ENCODE measurements at regions not wholly inside any gene's neighbourhood (a gene's known extent, or its start where the extent isn't known, plus 50 kb on each side); places are given as distances from the start of the nearest gene placed in this dataset.

- no peaks in the 10 kb centered on the region for H3K9me3 Mint-ChIP-seq
- Histone ChIP-seq H3K27me3 (ENCODE audit: control insufficient read depth in 2 of 2, insufficient read depth in 2 of 2, low read length in 2 of 2) (no peaks in the 10 kb centered on the region), H3K9me3 (ENCODE audit: control insufficient read depth in 2 of 3, low read length in 3 of 3) (no peaks in the 10 kb centered on the region), H3K27ac (ENCODE audit: low read depth, low read length) (no peak overlapping the region), H3K4me3 (ENCODE audit: low read length) (no peak overlapping the region), H3K36me3 (ENCODE audit: control insufficient read depth in 2 of 3, insufficient read depth in 3 of 3, low read length in 3 of 3) (no peaks in the 10 kb centered on the region), H3K4me1 (ENCODE audit: control insufficient read depth in 2 of 2, insufficient read depth in 2 of 2, low read length in 2 of 2) (no peaks in the 10 kb centered on the region)
- peaks cover 0 to 2% (median 0%) of the 10 kb centered on the region in 7 donors for H3K4me1 Mint-ChIP-seq
- H3K27ac Mint-ChIP-seq: no peak overlapping the region
- no peaks in the 10 kb centered on the region for H3K36me3 Mint-ChIP-seq
- ATAC-seq (no peak), DNase-seq (no peak)
- ChIA-PET CTCF (no interaction called here), POLR2A (no interaction called here)
- intact Hi-C loops (cut with micrococcal nuclease): no loop called here
- peaks cover 0 to 10% (median 0%) of the 10 kb centered on the region in 5 donors for H3K27me3 Mint-ChIP-seq
- H3K4me3 Mint-ChIP-seq: no peak overlapping the region
Observed at GRCh38 chr12:131251336-131252101, 297.8 kb downstream of the ADGRD1 start.

- no peaks in the 10 kb centered on the region for H3K9me3 ChIP-seq (ENCODE audit: control insufficient read depth in 2 of 3, low read length in 3 of 3)
- H3K27me3 Mint-ChIP-seq: peaks cover 0 to 12% (median 0%) of the 10 kb centered on the region in 5 donors
- no peaks in the 10 kb centered on the region for H3K36me3 Mint-ChIP-seq
- intact Hi-C loops (cut with micrococcal nuclease): no loop called here
- H3K36me3 ChIP-seq (ENCODE audit: control insufficient read depth in 2 of 3, insufficient read depth in 3 of 3, low read length in 3 of 3): no peaks in the 10 kb centered on the region
- H3K4me1 ChIP-seq (ENCODE audit: control insufficient read depth in 2 of 2, insufficient read depth in 2 of 2, low read length in 2 of 2): no peaks in the 10 kb centered on the region
- H3K9me3 Mint-ChIP-seq: no peaks in the 10 kb centered on the region
- H3K27me3 ChIP-seq (ENCODE audit: control insufficient read depth in 2 of 2, insufficient read depth in 2 of 2, low read length in 2 of 2): no peaks in the 10 kb centered on the region
- no peak overlapping the region for H3K27ac Mint-ChIP-seq
- ATAC-seq (no peak), DNase-seq (no peak)
- H3K4me3 ChIP-seq (ENCODE audit: low read length): no peak overlapping the region
- ChIA-PET CTCF (no interaction called here), POLR2A (no interaction called here)
- H3K4me1 Mint-ChIP-seq: peaks cover 0 to 2% (median 0%) of the 10 kb centered on the region in 7 donors
- no peak overlapping the region for H3K27ac ChIP-seq (ENCODE audit: low read depth, low read length)
- H3K4me3 Mint-ChIP-seq: no peak overlapping the region
Observed at GRCh38 chr12:131253376-131254026, 299.8 kb downstream of the ADGRD1 start.

- no peaks in the 10 kb centered on the region for H3K9me3 ChIP-seq (ENCODE audit: control insufficient read depth in 2 of 3, low read length in 3 of 3)
- CTCF ChIA-PET: no interaction called here
- no peaks in the 10 kb centered on the region for H3K27me3 ChIP-seq (ENCODE audit: control insufficient read depth in 2 of 2, insufficient read depth in 2 of 2, low read length in 2 of 2)
- intact Hi-C loops (cut with micrococcal nuclease): no loop called here
- H3K36me3 ChIP-seq (ENCODE audit: control insufficient read depth in 2 of 3, insufficient read depth in 3 of 3, low read length in 3 of 3): no peaks in the 10 kb centered on the region
- peaks cover 0 to 12% (median 0%) of the 10 kb centered on the region in 5 donors for H3K27me3 Mint-ChIP-seq
- no peak overlapping the region for H3K4me3 ChIP-seq (ENCODE audit: low read length)
- DNase-seq (no peak), ATAC-seq (no peak)
- peak overlapping the region in 1 of 9 donors; percentile 3 for H3K27ac Mint-ChIP-seq
- H3K4me3 Mint-ChIP-seq: no peak overlapping the region
- POLR2A ChIA-PET: no interaction called here
- no peak overlapping the region for H3K27ac ChIP-seq (ENCODE audit: low read depth, low read length)
- no peaks in the 10 kb centered on the region for H3K36me3 Mint-ChIP-seq
- no peaks in the 10 kb centered on the region for H3K4me1 ChIP-seq (ENCODE audit: control insufficient read depth in 2 of 2, insufficient read depth in 2 of 2, low read length in 2 of 2)
- no peaks in the 10 kb centered on the region for H3K4me1 Mint-ChIP-seq
- peaks cover 0 to 8% (median 0%) of the 10 kb centered on the region in 11 donors for H3K9me3 Mint-ChIP-seq
Observed at GRCh38 chr12:131254374-131254773, 300.7 kb downstream of the ADGRD1 start.

GRCh38 chr12:131258398-131258797, 304.7 kb downstream of the ADGRD1 start:
- H3K36me3 Mint-ChIP-seq: no peaks in the 10 kb centered on the region
- intact Hi-C loops (cut with micrococcal nuclease): no loop called here
- DNase-seq: no peak

GRCh38 chr12:131260251-131260905, 306.7 kb downstream of the ADGRD1 start:
- Histone ChIP-seq H3K27ac (ENCODE audit: low read depth, low read length) (no peak overlapping the region), H3K4me3 (ENCODE audit: low read length) (no peak overlapping the region), H3K9me3 (ENCODE audit: control insufficient read depth in 2 of 3, low read length in 3 of 3) (no peaks in the 10 kb centered on the region), H3K4me1 (ENCODE audit: control insufficient read depth in 2 of 2, insufficient read depth in 2 of 2, low read length in 2 of 2) (no peaks in the 10 kb centered on the region), H3K36me3 (ENCODE audit: control insufficient read depth in 2 of 3, insufficient read depth in 3 of 3, low read length in 3 of 3) (no peaks in the 10 kb centered on the region), H3K27me3 (ENCODE audit: control insufficient read depth in 2 of 2, insufficient read depth in 2 of 2, low read length in 2 of 2) (no peaks in the 10 kb centered on the region)
- Mint-ChIP-seq H3K4me3 (no peak overlapping the region), H3K27me3 (peaks cover 0 to 12% (median 0%) of the 10 kb centered on the region in 5 donors), H3K9me3 (peaks cover 0 to 8% (median 0%) of the 10 kb centered on the region in 11 donors), H3K4me1 (no peaks in the 10 kb centered on the region), H3K36me3 (no peaks in the 10 kb centered on the region), H3K27ac (no peak overlapping the region)
- no peak for DNase-seq
- ATAC-seq: no peak
- POLR2A ChIA-PET: no interaction called here
- CTCF ChIA-PET: no interaction called here
- intact Hi-C loops (cut with micrococcal nuclease): no loop called here

More at GRCh38 chr12:131258398-131258797, 304.7 kb downstream of the ADGRD1 start:
- ATAC-seq: no peak
- Mint-ChIP-seq H3K4me1 (no peaks in the 10 kb centered on the region), H3K27me3 (peaks cover 0 to 12% (median 0%) of the 10 kb centered on the region in 5 donors), H3K9me3 (peaks cover 0 to 8% (median 0%) of the 10 kb centered on the region in 11 donors), H3K27ac (no peak overlapping the region), H3K4me3 (no peak overlapping the region)
- no peaks in the 10 kb centered on the region for H3K4me1 ChIP-seq (ENCODE audit: control insufficient read depth in 2 of 2, insufficient read depth in 2 of 2, low read length in 2 of 2)
- no peak overlapping the region for H3K27ac ChIP-seq (ENCODE audit: low read depth, low read length)
- no peaks in the 10 kb centered on the region for H3K9me3 ChIP-seq (ENCODE audit: control insufficient read depth in 2 of 3, low read length in 3 of 3)
- no peaks in the 10 kb centered on the region for H3K27me3 ChIP-seq (ENCODE audit: control insufficient read depth in 2 of 2, insufficient read depth in 2 of 2, low read length in 2 of 2)
- ChIA-PET CTCF (no interaction called here), POLR2A (no interaction called here)
- H3K36me3 ChIP-seq (ENCODE audit: control insufficient read depth in 2 of 3, insufficient read depth in 3 of 3, low read length in 3 of 3): no peaks in the 10 kb centered on the region
- H3K4me3 ChIP-seq (ENCODE audit: low read length): no peak overlapping the region

GRCh38 chr12:131260954-131261353, 307.2 kb downstream of the ADGRD1 start:
- no peak for ATAC-seq

More at GRCh38 chr12:131260954-131261353, 307.2 kb downstream of the ADGRD1 start:
- intact Hi-C loops (cut with micrococcal nuclease): no loop called here
- Mint-ChIP-seq H3K4me1 (no peaks in the 10 kb centered on the region), H3K4me3 (no peak overlapping the region), H3K27me3 (peaks cover 0 to 12% (median 0%) of the 10 kb centered on the region in 5 donors), H3K27ac (no peak overlapping the region), H3K36me3 (no peaks in the 10 kb centered on the region), H3K9me3 (peaks cover 0 to 8% (median 0%) of the 10 kb centered on the region in 11 donors)
- Histone ChIP-seq H3K36me3 (ENCODE audit: control insufficient read depth in 2 of 3, insufficient read depth in 3 of 3, low read length in 3 of 3) (no peaks in the 10 kb centered on the region), H3K9me3 (ENCODE audit: control insufficient read depth in 2 of 3, low read length in 3 of 3) (no peaks in the 10 kb centered on the region), H3K4me3 (ENCODE audit: low read length) (no peak overlapping the region), H3K27ac (ENCODE audit: low read depth, low read length) (no peak overlapping the region), H3K4me1 (ENCODE audit: control insufficient read depth in 2 of 2, insufficient read depth in 2 of 2, low read length in 2 of 2) (no peaks in the 10 kb centered on the region), H3K27me3 (ENCODE audit: control insufficient read depth in 2 of 2, insufficient read depth in 2 of 2, low read length in 2 of 2) (no peaks in the 10 kb centered on the region)
- ChIA-PET POLR2A (no interaction called here), CTCF (no interaction called here)
- DNase-seq: no peak

All from naive thymus-derived CD4-positive, alpha-beta T cell (primary cell).